Stromal cell of bone marrow (primary cell): ENCODE measurements at regions not wholly inside any gene's neighbourhood (a gene's known extent, or its start where the extent isn't known, plus 50 kb on each side); places are given as distances from the start of the nearest gene placed in this dataset.
"Not testable (repeated sequence)": the region's sequence is repeated elsewhere in the genome, so short reads cannot be mapped to it uniquely, and the experiment has no call there.

ENCODE experiments used
- DNase-seq: peaks from one replicate; pipeline ENCODE4 v3.0.0-alpha.2; 2012; ENCODE audit warnings: low read depth

- DNase-seq = no peak
Measured at GRCh38 chr6:169926617-169927417, 175.4 kb downstream of the ERMARD start.

- DNase-seq = no peak
Measured at GRCh38 chr6:169923468-169924464, 172.3 kb downstream of the ERMARD start.

GRCh38 chr6:169921853-169922824 lies 170.7 kb downstream of the ERMARD start:
- DNase-seq = no peak

- DNase-seq = no peak
Measured at GRCh38 chr6:169921217-169921616, 169.8 kb downstream of the ERMARD start.

- DNase-seq = no peak
Measured at GRCh38 chr6:169920359-169921020, 169.1 kb downstream of the ERMARD start.

GRCh38 chr6:169918954-169919549 lies 167.6 kb downstream of the ERMARD start:
- no peak for DNase-seq

- no peak for DNase-seq
Measured at GRCh38 chr6:169918239-169918953, 167.0 kb downstream of the ERMARD start.

GRCh38 chr6:169917153-169917552 lies 165.7 kb downstream of the ERMARD start:
- DNase-seq = no peak

- no peak for DNase-seq
Measured at GRCh38 chr6:169915769-169916550, 164.5 kb downstream of the ERMARD start.

- DNase-seq = not testable (repeated sequence)
Measured at GRCh38 chr6:169913745-169914144, 162.3 kb downstream of the ERMARD start.

- no peak for DNase-seq
Measured at GRCh38 chr6:169913096-169913638, 161.7 kb downstream of the ERMARD start.

GRCh38 chr6:169912266-169913095 lies 161.1 kb downstream of the ERMARD start:
- no peak for DNase-seq

- no peak for DNase-seq
Measured at GRCh38 chr6:169911264-169912263, 160.1 kb downstream of the ERMARD start.

- DNase-seq = no peak
Measured at GRCh38 chr6:169909113-169909512, 157.7 kb downstream of the ERMARD start.

GRCh38 chr6:169908403-169908933 lies 157.0 kb downstream of the ERMARD start:
- DNase-seq = no peak

GRCh38 chr6:169907419-169908115 lies 156.1 kb downstream of the ERMARD start:
- DNase-seq = no peak
